Stimulated activated CD8-positive, alpha-beta memory T cell treated with anti-CD3 and anti-CD28 coated beads, Interleukin-12 subunit alpha, Interleukin-12 subunit beta, amount 100 ng/mL, for 24 hours (primary cell): ENCODE measurements at regions not wholly inside any gene's neighbourhood (a gene's known extent, or its start where the extent isn't known, plus 50 kb on each side); places are given as distances from the start of the nearest gene placed in this dataset.

Experiments
- DNase-seq: peaks from one replicate; pipeline ENCODE4 v3.0.0-alpha.2; 2020; ENCODE audit errors: extremely low read depth

- DNase-seq: no peak
Observed at GRCh38 chr12:98280152-98280551, 235.2 kb upstream of the TMPO start.

GRCh38 chr12:98280621-98281020 lies 234.8 kb upstream of the TMPO start:
- DNase-seq: no peak

GRCh38 chr12:98291828-98292227 lies 223.6 kb upstream of the TMPO start:
- no peak for DNase-seq

GRCh38 chr12:98294051-98294805 lies 221.2 kb upstream of the TMPO start:
- no peak for DNase-seq

- no peak for DNase-seq
Observed at GRCh38 chr12:98295681-98296080, 219.7 kb upstream of the TMPO start.

- no peak for DNase-seq
Observed at GRCh38 chr12:98296462-98297079, 218.8 kb upstream of the TMPO start.

GRCh38 chr12:98297538-98297937 lies 217.9 kb upstream of the TMPO start:
- DNase-seq: no peak

GRCh38 chr12:98308141-98308540 lies 207.2 kb upstream of the TMPO start:
- DNase-seq: no peak

GRCh38 chr12:98317939-98318899 lies 197.2 kb upstream of the TMPO start:
- DNase-seq: no peak

GRCh38 chr12:98319716-98320425 lies 195.5 kb upstream of the TMPO start:
- no peak for DNase-seq

- DNase-seq: no peak
Observed at GRCh38 chr12:98325003-98325402, 190.4 kb upstream of the TMPO start.

GRCh38 chr12:98328467-98328866 lies 186.9 kb upstream of the TMPO start:
- no peak for DNase-seq

- DNase-seq: no peak
Observed at GRCh38 chr12:98329589-98329988, 185.8 kb upstream of the TMPO start.

- DNase-seq: no peak
Observed at GRCh38 chr12:98332642-98333041, 182.7 kb upstream of the TMPO start.

- no peak for DNase-seq
Observed at GRCh38 chr12:98334768-98335167, 180.6 kb upstream of the TMPO start.

GRCh38 chr12:98341026-98341425 lies 174.4 kb upstream of the TMPO start:
- no peak for DNase-seq

- no peak for DNase-seq
Observed at GRCh38 chr12:98341732-98342131, 173.7 kb upstream of the TMPO start.

- no peak for DNase-seq
Observed at GRCh38 chr12:98343002-98343567, 172.3 kb upstream of the TMPO start.

GRCh38 chr12:98344046-98344930 lies 171.1 kb upstream of the TMPO start:
- DNase-seq: no peak

GRCh38 chr12:98345308-98345876 lies 170.0 kb upstream of the TMPO start:
- no peak for DNase-seq
